ENCODE measurements at regions not wholly inside any gene's neighbourhood (a gene's known extent, or its start where the extent isn't known, plus 50 kb on each side); places are given as distances from the start of the nearest gene placed in this dataset.

DNA sequence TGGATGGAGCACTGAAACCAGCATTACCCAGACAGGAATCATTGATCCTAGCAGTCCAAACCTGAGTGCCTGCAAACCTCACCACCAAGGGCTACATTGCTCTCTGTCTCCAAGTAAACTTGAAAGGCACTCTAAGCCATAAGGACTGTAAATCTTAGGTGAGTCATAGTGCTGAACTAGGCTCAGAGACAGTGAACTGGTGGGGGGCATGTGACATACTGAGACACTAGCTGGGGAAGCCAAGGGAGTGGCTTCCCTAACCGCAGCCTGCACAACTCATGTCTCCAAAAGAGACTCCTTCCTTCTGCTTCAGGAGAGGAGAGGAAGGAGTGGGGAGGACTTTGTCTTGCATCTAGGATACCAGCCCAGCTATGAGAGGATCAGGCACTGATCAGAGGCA is 235.5 kb upstream of the ACTRT1 start:
- no peak for DNase-seq (ENCODE audit: extremely low spot score)
- no peaks in the 10 kb centered on the region for H3K36me3 ChIP-seq (ENCODE audit: insufficient read depth)
- no peak overlapping the region for H3K27ac ChIP-seq (ENCODE audit: low read depth)
- no peaks in the 10 kb centered on the region for H3K4me1 ChIP-seq (ENCODE audit: insufficient read depth)
- 96% methylated on average over 1 of the region's 1 CpG for WGBS
- no peak overlapping the region for H3K4me3 ChIP-seq (ENCODE audit: low read depth, low read length)

- no peak for DNase-seq (ENCODE audit: extremely low spot score)
Measured at GRCh38 chrX:128250621-128251020, 198.4 kb upstream of the ACTRT1 start.

DNA sequence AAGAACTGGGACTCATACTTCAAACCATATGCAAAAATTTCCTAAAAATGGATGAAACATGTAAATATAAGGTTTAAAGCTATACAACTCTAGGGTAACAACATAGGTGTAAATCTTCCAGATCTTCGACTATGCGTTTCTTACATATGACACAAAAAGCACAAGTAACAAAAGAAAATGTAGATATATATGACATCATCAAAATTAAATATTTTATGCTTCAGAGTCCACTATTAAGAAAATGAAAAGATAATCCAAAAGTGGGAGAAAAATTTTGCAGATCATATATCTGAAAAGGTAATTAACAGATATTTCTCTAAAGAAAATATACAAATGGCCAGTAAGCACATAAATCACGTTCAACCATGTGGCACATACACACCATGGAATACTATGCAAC is 164.2 kb upstream of the ACTRT1 start:
- WGBS, result 89% methylated on average over 3 of the region's 3 CpGs

More at GRCh38 chrX:128250621-128251020, 198.4 kb upstream of the ACTRT1 start:
- Histone ChIP-seq H3K36me3 (ENCODE audit: insufficient read depth) (no peaks in the 10 kb centered on the region), H3K4me3 (ENCODE audit: low read depth, low read length) (no peak overlapping the region), H3K27ac (ENCODE audit: low read depth) (no peak overlapping the region), H3K4me1 (ENCODE audit: insufficient read depth) (no peaks in the 10 kb centered on the region)

DNA sequence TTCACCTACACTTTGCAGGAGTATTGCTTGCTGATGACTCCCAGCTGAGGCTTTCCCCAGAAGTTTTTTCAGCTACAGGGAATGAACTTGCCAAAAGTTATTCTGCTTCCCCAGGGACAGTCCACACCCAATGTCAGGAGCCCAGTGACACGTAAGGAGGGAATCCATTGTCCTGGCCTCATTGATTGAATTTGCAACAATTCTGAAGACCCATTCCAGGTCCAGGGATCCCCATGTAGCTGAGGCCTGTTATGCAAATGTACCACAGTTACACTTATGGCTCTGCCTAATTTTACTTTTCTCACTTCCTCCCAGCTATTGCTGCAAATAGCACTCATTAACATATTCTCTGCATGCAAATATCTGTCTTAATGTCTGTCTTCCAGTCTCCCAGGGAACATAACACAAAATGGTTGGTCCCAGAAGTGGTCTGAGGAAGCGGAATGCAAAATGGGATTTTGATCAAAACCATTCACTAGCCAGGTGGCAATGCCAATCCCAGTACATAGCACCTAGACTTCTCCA is 113.7 kb upstream of the ACTRT1 start:
- Histone ChIP-seq H3K4me3 (ENCODE audit: low read depth, low read length) (no peak overlapping the region), H3K36me3 (ENCODE audit: insufficient read depth) (no peaks in the 10 kb centered on the region), H3K27ac (ENCODE audit: low read depth) (no peak overlapping the region), H3K4me1 (ENCODE audit: insufficient read depth) (no peaks in the 10 kb centered on the region)
- 87% methylated on average over 2 of the region's 2 CpGs for WGBS
- DNase-seq (ENCODE audit: extremely low spot score), result no peak

More for the DNA sequence above, 164.2 kb upstream of the ACTRT1 start:
- no peak for DNase-seq (ENCODE audit: extremely low spot score)
- no peak overlapping the region for H3K4me3 ChIP-seq (ENCODE audit: low read depth, low read length)
- no peaks in the 10 kb centered on the region for H3K4me1 ChIP-seq (ENCODE audit: insufficient read depth)
- H3K27ac ChIP-seq (ENCODE audit: low read depth), result no peak overlapping the region
- H3K36me3 ChIP-seq (ENCODE audit: insufficient read depth), result no peaks in the 10 kb centered on the region

DNA sequence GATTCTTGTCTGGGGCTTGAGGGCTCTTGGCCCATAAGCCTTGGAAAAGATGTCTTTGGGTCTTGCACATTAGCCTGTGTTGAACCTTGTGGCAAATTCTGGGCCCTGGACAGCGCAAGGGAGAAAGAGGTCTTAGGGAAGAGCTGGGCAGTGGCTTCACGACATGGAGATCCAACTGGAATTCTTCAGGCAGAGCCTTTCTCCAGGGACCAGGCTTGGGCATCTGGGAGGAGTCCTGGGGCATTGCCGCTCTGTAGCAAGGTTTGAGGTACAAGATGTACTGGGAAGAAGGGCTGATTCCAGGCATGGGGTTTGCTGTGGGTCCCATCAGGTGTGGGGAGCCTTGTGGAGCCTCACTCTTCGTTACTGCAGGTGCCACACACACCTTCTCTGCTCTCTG is 104.0 kb upstream of the ACTRT1 start:
- H3K36me3 ChIP-seq (ENCODE audit: insufficient read depth), result no peaks in the 10 kb centered on the region
- WGBS, result 83% methylated on average over 4 of the region's 4 CpGs
- no peak for DNase-seq (ENCODE audit: extremely low spot score)
- no peak overlapping the region for H3K4me3 ChIP-seq (ENCODE audit: low read depth, low read length)
- no peaks in the 10 kb centered on the region for H3K4me1 ChIP-seq (ENCODE audit: insufficient read depth)
- H3K27ac ChIP-seq (ENCODE audit: low read depth), result no peak overlapping the region

- DNase-seq (ENCODE audit: extremely low spot score), result no peak
- Histone ChIP-seq H3K4me3 (ENCODE audit: low read depth, low read length) (no peak overlapping the region), H3K27ac (ENCODE audit: low read depth) (no peak overlapping the region), H3K4me1 (ENCODE audit: insufficient read depth) (no peaks in the 10 kb centered on the region), H3K36me3 (ENCODE audit: insufficient read depth) (no peaks in the 10 kb centered on the region)
- 95% methylated on average over 3 of the region's 3 CpGs for WGBS
Measured at GRCh38 chrX:128142745-128143144, 90.5 kb upstream of the ACTRT1 start.

GRCh38 chrX:128106630-128107029 is 54.4 kb upstream of the ACTRT1 start:
- no peaks in the 10 kb centered on the region for H3K4me1 ChIP-seq (ENCODE audit: insufficient read depth)
- no peaks in the 10 kb centered on the region for H3K36me3 ChIP-seq (ENCODE audit: insufficient read depth)
- DNase-seq (ENCODE audit: extremely low spot score), result no peak
- 26% methylated on average over 1 of the region's 1 CpG for WGBS
- no peak overlapping the region for H3K27ac ChIP-seq (ENCODE audit: low read depth)
- no peak overlapping the region for H3K4me3 ChIP-seq (ENCODE audit: low read depth, low read length)

DNA sequence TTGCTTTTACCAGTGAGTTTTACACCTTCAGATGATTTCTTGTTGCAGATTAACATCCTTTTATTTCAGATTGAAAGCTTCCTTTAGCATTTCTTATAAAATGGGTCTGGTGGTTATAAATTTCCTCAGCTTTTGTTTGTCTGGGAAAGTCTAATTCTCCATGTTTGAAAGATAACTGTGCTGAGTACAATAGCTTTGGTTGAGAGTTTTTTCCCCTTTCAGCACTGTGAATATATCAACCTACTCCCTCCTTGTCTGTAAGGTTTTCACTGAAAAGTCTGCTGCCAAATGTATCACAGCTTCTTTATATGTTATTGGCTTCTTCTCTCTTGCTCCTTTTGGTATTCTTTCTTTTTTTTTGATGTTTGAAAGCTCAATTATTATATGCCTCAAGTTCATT is 53.5 kb upstream of the ACTRT1 start:
- no peak for DNase-seq (ENCODE audit: extremely low spot score)
- H3K4me3 ChIP-seq (ENCODE audit: low read depth, low read length), result no peak overlapping the region
- no peaks in the 10 kb centered on the region for H3K4me1 ChIP-seq (ENCODE audit: insufficient read depth)
- H3K36me3 ChIP-seq (ENCODE audit: insufficient read depth), result no peaks in the 10 kb centered on the region
- no peak overlapping the region for H3K27ac ChIP-seq (ENCODE audit: low read depth)
